Left lung (tissue), 4 donors: ENCODE measurements at regions not wholly inside any gene's neighbourhood (a gene's known extent, or its start where the extent isn't known, plus 50 kb on each side); places are given as distances from the start of the nearest gene placed in this dataset.
A peak's percentile ranks its signal among the peaks of the same experiment; 100 is the strongest.

ENCODE experiments used
- ATAC-seq: fragments of 200-7000 bp; cut with Tn5 transposase; one replicate; pipeline ENCODE4 v1.9.1; 2020; ENCODE audit warnings: moderate library complexity
- DNase-seq, 4 donors: peaks; one replicate each; pipeline ENCODE4 v3.0.0-alpha.2; 2013 to 2020
- H3K27ac ChIP-seq, 2 donors: fragments of 200-600 bp; sonication (generic) in 1 of 2; one replicate each; pipeline versions ENCODE4 v1.5.0 to v1.8.0; 2020 to 2021
- H3K27me3 ChIP-seq, 2 donors: fragments of 200-600 bp; sonication (generic) in 1 of 2; one replicate each; pipeline versions ENCODE4 v1.5.0 to v1.8.0; 2020 to 2021
- H3K36me3 ChIP-seq, 2 donors: fragments of 200-600 bp; sonication (generic) in 1 of 2; one replicate each; pipeline versions ENCODE4 v1.5.0 to v1.8.0; 2020 to 2021
- H3K4me1 ChIP-seq, 2 donors: fragments of 200-600 bp; one replicate each; pipeline ENCODE4 v1.8.0; 2021
- H3K4me3 ChIP-seq, 2 donors: fragments of 200-600 bp; sonication (generic) in 1 of 2; one replicate each; pipeline versions ENCODE4 v1.5.0 to v1.8.0; 2020 to 2021; ENCODE audit warnings: mild to moderate bottlenecking in 1 of 2
- H3K9me3 ChIP-seq, 2 donors: fragments of 200-600 bp; sonication (generic) in 1 of 2; one replicate each; pipeline versions ENCODE4 v1.5.0 to v1.8.0; 2020 to 2021
- intact Hi-C, 2 donors: fragments of 100-400 bp; cut with DNase I; formaldehyde crosslinking; loops; one replicate each; pipeline versions ENCODE4 v1.11.2 to v1.14.2; 2022
- TF ChIP-seq, protein P1 (sequence below), 2 donors: fragments of 200-600 bp; sonication (generic) in 1 of 2; IDR thresholded peaks; one replicate each; pipeline versions ENCODE4 v1.5.0 to v1.8.0; 2021; ENCODE audit warnings: antibody characterized with exemption in 2 of 2
- donor health status: DM: no; HTN: yes; CAD: no.
- donor health status: DM: no; HTN: no; CAD: no.

DNA sequence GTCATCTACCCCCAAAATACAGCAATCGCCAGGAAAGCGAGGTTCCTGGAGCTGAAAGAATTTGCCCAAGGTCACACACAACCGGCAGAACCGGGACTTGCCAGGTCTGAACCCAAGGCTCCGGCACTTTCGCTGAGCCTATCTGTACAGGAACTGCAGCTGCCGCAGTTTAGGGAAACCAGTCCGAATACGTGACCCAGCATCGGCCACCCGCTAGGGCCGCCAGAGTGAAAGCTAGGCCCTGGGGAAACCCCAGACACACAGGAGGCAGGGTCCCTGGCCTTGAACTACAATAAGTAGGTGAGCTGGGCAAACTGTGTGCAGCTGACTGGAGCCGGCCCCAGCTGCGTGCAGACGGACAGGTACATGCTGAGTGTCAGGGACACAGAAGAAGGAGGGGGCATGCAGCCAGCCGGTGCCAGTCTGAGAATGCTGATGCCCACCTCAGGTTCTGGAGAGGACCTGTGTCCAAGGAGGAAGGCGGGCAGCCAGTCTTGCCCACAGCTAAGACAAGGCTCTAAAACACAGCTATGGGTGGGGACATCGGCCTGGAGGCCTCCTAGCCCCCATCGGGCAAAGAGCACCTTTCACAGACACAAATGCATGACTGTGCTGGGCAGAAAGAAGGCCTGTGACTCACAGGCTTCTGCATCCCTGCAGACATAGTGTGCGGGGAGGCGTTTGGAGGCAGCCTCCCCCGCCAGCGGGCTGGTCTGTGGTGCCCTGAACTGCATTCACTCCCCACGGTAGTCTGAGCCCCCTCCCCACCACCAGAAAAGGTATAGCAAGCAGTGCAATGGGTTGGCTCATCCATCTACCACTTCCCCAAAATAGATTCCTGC lies 107.4 kb upstream of the ID2 start:
- H3K27ac ChIP-seq: no peak overlapping the region
- ATAC-seq: peak; percentile 14
- intact Hi-C loops: no loop called here

DNA sequence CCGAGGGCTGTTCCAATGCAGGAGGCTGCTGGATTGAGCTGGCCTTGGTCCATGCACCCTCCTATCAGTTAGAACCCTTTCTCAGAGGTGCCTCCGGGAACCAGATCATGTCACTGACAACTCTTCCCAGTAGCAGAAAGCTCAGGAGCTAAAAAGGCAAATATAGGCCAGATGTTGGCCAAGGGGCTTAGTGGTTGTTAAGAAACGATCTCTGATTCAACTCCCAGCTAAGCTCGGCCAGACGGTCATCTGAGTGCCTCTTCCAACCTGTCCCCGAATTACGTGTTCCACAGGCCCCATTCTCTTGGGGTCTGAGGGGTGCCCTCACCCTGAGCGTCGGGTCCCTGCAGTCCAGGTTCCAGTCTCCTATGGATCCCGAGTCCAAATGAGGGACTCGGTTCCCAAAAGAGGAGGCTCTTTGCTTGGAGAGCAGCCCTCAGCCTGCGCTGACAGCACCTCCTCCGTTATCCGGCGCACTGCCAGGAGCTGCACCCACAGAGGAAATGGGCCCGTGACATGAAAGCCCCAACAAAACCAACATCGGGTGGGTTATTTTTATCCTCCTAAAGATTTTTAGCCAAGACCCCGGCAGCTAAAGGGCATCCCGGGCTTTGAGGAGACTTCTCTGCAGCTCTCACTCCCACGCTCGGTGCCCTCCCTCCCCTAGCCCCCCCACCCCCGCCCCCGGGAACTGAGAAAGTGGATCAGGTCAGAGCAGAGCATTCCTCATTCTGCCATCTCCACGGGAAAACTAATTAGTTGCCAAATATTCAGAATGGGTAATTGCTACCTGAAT lies 106.6 kb upstream of the ID2 start:
- H3K4me3 ChIP-seq: no peak overlapping the region
- DNase-seq (peak in 1 of 4 donors; percentile 78), ATAC-seq (peak; percentile 14)
- no peaks in the 10 kb centered on the region for H3K27me3 ChIP-seq
- no peaks in the 10 kb centered on the region for H3K36me3 ChIP-seq
- H3K4me1 ChIP-seq: peaks cover 12 to 31% of the 10 kb centered on the region in 2 donors
- H3K9me3 ChIP-seq: no peaks in the 10 kb centered on the region
- no peak overlapping the region for H3K27ac ChIP-seq
- TF ChIP-seq, protein P1, sequence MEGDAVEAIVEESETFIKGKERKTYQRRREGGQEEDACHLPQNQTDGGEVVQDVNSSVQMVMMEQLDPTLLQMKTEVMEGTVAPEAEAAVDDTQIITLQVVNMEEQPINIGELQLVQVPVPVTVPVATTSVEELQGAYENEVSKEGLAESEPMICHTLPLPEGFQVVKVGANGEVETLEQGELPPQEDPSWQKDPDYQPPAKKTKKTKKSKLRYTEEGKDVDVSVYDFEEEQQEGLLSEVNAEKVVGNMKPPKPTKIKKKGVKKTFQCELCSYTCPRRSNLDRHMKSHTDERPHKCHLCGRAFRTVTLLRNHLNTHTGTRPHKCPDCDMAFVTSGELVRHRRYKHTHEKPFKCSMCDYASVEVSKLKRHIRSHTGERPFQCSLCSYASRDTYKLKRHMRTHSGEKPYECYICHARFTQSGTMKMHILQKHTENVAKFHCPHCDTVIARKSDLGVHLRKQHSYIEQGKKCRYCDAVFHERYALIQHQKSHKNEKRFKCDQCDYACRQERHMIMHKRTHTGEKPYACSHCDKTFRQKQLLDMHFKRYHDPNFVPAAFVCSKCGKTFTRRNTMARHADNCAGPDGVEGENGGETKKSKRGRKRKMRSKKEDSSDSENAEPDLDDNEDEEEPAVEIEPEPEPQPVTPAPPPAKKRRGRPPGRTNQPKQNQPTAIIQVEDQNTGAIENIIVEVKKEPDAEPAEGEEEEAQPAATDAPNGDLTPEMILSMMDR (IDR thresholded peaks at IDR 0.05): no peak
- intact Hi-C loops: no loop called here

More for the DNA sequence above, 107.4 kb upstream of the ID2 start:
- no peaks in the 10 kb centered on the region for H3K27me3 ChIP-seq
- no peak for DNase-seq
- no peaks in the 10 kb centered on the region for H3K36me3 ChIP-seq
- TF ChIP-seq, protein P1 (IDR thresholded peaks at IDR 0.05): no peak
- H3K9me3 ChIP-seq: no peaks in the 10 kb centered on the region
- H3K4me3 ChIP-seq: no peak overlapping the region
- peaks cover 12 to 31% of the 10 kb centered on the region in 2 donors for H3K4me1 ChIP-seq

DNA sequence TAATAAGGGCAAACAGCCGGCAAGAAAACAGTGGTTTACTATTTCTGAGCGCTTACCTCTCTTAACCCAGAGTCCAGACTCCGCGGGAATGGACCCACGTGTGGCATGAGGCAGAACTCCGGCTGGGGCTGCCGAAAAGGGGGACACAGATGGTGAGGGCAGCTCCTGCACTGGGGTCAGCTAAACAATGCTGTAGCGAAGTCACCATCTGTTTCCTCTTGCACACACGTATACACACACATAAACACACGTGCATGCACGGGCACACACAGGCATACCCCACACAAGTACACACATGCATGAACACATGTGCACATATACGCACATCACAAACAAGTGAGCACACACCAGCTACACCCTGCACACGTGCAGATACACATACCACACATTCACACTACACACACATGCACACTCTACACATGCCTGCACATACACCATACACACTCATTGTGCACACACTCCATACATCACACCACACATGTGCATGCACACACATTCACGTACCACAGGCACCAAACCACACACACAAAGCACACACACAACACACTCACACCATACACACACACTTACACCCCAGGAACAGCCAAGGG lies 105.9 kb upstream of the ID2 start:
- Histone ChIP-seq H3K27ac (no peak overlapping the region), H3K27me3 (no peaks in the 10 kb centered on the region), H3K4me1 (peaks cover 12 to 31% of the 10 kb centered on the region in 2 donors), H3K9me3 (no peaks in the 10 kb centered on the region), H3K36me3 (no peaks in the 10 kb centered on the region), H3K4me3 (no peak overlapping the region)
- TF ChIP-seq, protein P1 (IDR thresholded peaks at IDR 0.05): no peak
- intact Hi-C loops: no loop called here
- ATAC-seq (no peak), DNase-seq (no peak)

DNA sequence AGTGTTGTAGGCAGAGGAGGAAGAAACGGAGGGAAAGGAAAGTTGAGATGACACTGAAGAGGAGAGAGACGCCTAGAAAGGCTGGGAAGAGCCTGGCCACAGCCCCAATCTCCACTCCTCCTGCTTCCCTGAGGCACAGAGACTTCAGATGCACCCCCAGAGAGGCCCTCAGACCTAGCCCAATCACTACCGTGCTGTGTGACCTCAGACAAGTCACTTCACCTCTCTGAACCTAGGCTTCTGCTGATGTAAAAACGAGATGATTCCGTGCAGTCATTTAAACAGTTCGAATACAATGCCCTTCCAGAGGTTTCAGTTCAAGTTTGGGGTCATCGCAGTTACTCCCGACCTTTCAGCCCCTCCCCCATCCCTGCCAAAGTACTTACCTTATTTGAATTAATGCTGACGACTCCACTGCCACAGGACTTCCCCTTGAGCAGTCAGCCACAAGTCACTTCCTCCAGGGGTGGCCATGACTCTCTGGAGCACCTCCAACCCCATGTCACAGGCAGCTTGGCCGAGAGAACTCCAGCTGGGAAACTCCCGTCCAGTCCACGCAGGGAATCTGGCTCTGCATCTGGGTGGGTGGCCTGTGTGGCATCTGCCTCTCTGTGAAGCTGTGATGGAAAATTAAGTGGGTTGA lies 105.2 kb upstream of the ID2 start:
- Histone ChIP-seq H3K9me3 (no peaks in the 10 kb centered on the region), H3K27me3 (no peaks in the 10 kb centered on the region), H3K4me1 (peaks cover 12 to 34% of the 10 kb centered on the region in 2 donors), H3K4me3 (no peak overlapping the region), H3K36me3 (no peaks in the 10 kb centered on the region), H3K27ac (no peak overlapping the region)
- intact Hi-C loops: no loop called here
- ATAC-seq (peak; percentile 50), DNase-seq (peak in 3 of 4 donors; percentile 57 to 77 (median 71))
- TF ChIP-seq, protein P1 (IDR thresholded peaks at IDR 0.05): no peak
